ENCODE measurements at regions not wholly inside any gene's neighbourhood (a gene's known extent, or its start where the extent isn't known, plus 50 kb on each side); places are given as distances from the start of the nearest gene placed in this dataset.

GRCh38 chr22:48594757-48595510, 1232.7 kb downstream of the BRD1 start:
- Mint-ChIP-seq H3K4me3 (no peak overlapping the region), H3K9me3 (peaks cover 0 to 2% of the 10 kb centered on the region in 2 donors), H3K27ac (no peak overlapping the region), H3K27me3 (ENCODE audit: low read depth) (no peaks in the 10 kb centered on the region), H3K4me1 (ENCODE audit: low read depth) (no peaks in the 10 kb centered on the region), H3K36me3 (ENCODE audit: insufficient read depth in 2 of 2) (no peaks in the 10 kb centered on the region)
- ATAC-seq (replicated peaks in 1 of 2) (no peak), DNase-seq (no peak)

- no peaks in the 10 kb centered on the region for H3K36me3 Mint-ChIP-seq (ENCODE audit: insufficient read depth in 2 of 2)
These were observed 1233.5 kb downstream of the BRD1 start for GRCh38 chr22:48594016-48594756.

GRCh38 chr22:48593551-48593950, 1234.1 kb downstream of the BRD1 start:
- no peaks in the 10 kb centered on the region for H3K36me3 Mint-ChIP-seq (ENCODE audit: insufficient read depth in 2 of 2)
- no peak overlapping the region for H3K27ac Mint-ChIP-seq
- no peaks in the 10 kb centered on the region for H3K4me1 Mint-ChIP-seq (ENCODE audit: low read depth)
- DNase-seq (no peak), ATAC-seq (replicated peaks in 1 of 2) (no peak)
- no peak overlapping the region for H3K4me3 Mint-ChIP-seq
- no peaks in the 10 kb centered on the region for H3K27me3 Mint-ChIP-seq (ENCODE audit: low read depth)
- peaks cover 0 to 2% of the 10 kb centered on the region in 2 donors for H3K9me3 Mint-ChIP-seq

More at GRCh38 chr22:48594016-48594756, 1233.5 kb downstream of the BRD1 start:
- Mint-ChIP-seq H3K27ac (no peak overlapping the region), H3K4me3 (no peak overlapping the region), H3K4me1 (ENCODE audit: low read depth) (no peaks in the 10 kb centered on the region), H3K27me3 (ENCODE audit: low read depth) (no peaks in the 10 kb centered on the region), H3K9me3 (peaks cover 0 to 2% of the 10 kb centered on the region in 2 donors)
- no peak for DNase-seq
- no peak for ATAC-seq (replicated peaks in 1 of 2)

GRCh38 chr22:48592931-48593330, 1234.7 kb downstream of the BRD1 start:
- Mint-ChIP-seq H3K4me3 (no peak overlapping the region), H3K27ac (no peak overlapping the region), H3K36me3 (ENCODE audit: insufficient read depth in 2 of 2) (no peaks in the 10 kb centered on the region), H3K27me3 (ENCODE audit: low read depth) (no peaks in the 10 kb centered on the region), H3K4me1 (ENCODE audit: low read depth) (no peaks in the 10 kb centered on the region), H3K9me3 (no peaks in the 10 kb centered on the region)
- no peak for DNase-seq
- no peak for ATAC-seq (replicated peaks in 1 of 2)

- Mint-ChIP-seq H3K27me3 (ENCODE audit: low read depth) (no peaks in the 10 kb centered on the region), H3K36me3 (ENCODE audit: insufficient read depth in 2 of 2) (no peaks in the 10 kb centered on the region), H3K4me1 (ENCODE audit: low read depth) (no peaks in the 10 kb centered on the region), H3K9me3 (no peaks in the 10 kb centered on the region), H3K4me3 (no peak overlapping the region), H3K27ac (no peak overlapping the region)
- ATAC-seq (replicated peaks in 1 of 2) (no peak), DNase-seq (no peak)
These were observed 1235.2 kb downstream of the BRD1 start for GRCh38 chr22:48592488-48592887.

GRCh38 chr22:48592066-48592345, 1235.7 kb downstream of the BRD1 start:
- ATAC-seq (replicated peaks in 1 of 2), result no peak
- no peak overlapping the region for H3K4me3 Mint-ChIP-seq
- no peaks in the 10 kb centered on the region for H3K4me1 Mint-ChIP-seq (ENCODE audit: low read depth)
- H3K27me3 Mint-ChIP-seq (ENCODE audit: low read depth), result no peaks in the 10 kb centered on the region
- DNase-seq, result no peak
- no peaks in the 10 kb centered on the region for H3K36me3 Mint-ChIP-seq (ENCODE audit: insufficient read depth in 2 of 2)
- H3K9me3 Mint-ChIP-seq, result no peaks in the 10 kb centered on the region
- no peak overlapping the region for H3K27ac Mint-ChIP-seq

- no peaks in the 10 kb centered on the region for H3K4me1 Mint-ChIP-seq (ENCODE audit: low read depth)
- no peaks in the 10 kb centered on the region for H3K36me3 Mint-ChIP-seq (ENCODE audit: insufficient read depth in 2 of 2)
- ATAC-seq (replicated peaks in 1 of 2) (no peak), DNase-seq (no peak)
- no peak overlapping the region for H3K4me3 Mint-ChIP-seq
- no peaks in the 10 kb centered on the region for H3K27me3 Mint-ChIP-seq (ENCODE audit: low read depth)
- H3K27ac Mint-ChIP-seq, result no peak overlapping the region
- H3K9me3 Mint-ChIP-seq, result no peaks in the 10 kb centered on the region
These were observed 1236.2 kb downstream of the BRD1 start for GRCh38 chr22:48591286-48592065.

GRCh38 chr22:48589901-48590300, 1237.8 kb downstream of the BRD1 start:
- Mint-ChIP-seq H3K27me3 (ENCODE audit: low read depth) (no peaks in the 10 kb centered on the region), H3K4me3 (no peak overlapping the region), H3K36me3 (ENCODE audit: insufficient read depth in 2 of 2) (no peaks in the 10 kb centered on the region), H3K4me1 (ENCODE audit: low read depth) (no peaks in the 10 kb centered on the region), H3K27ac (no peak overlapping the region), H3K9me3 (no peaks in the 10 kb centered on the region)
- DNase-seq (no peak), ATAC-seq (replicated peaks in 1 of 2) (no peak)

- Mint-ChIP-seq H3K36me3 (ENCODE audit: insufficient read depth in 2 of 2) (no peaks in the 10 kb centered on the region), H3K9me3 (no peaks in the 10 kb centered on the region), H3K27ac (no peak overlapping the region), H3K27me3 (ENCODE audit: low read depth) (no peaks in the 10 kb centered on the region), H3K4me1 (ENCODE audit: low read depth) (no peaks in the 10 kb centered on the region), H3K4me3 (no peak overlapping the region)
- no peak for ATAC-seq (replicated peaks in 1 of 2)
- no peak for DNase-seq
These were observed 1238.7 kb downstream of the BRD1 start for GRCh38 chr22:48588878-48589450.

- Mint-ChIP-seq H3K4me3 (no peak overlapping the region), H3K36me3 (ENCODE audit: insufficient read depth in 2 of 2) (no peaks in the 10 kb centered on the region), H3K9me3 (no peaks in the 10 kb centered on the region), H3K27ac (no peak overlapping the region), H3K4me1 (ENCODE audit: low read depth) (no peaks in the 10 kb centered on the region), H3K27me3 (ENCODE audit: low read depth) (no peaks in the 10 kb centered on the region)
- ATAC-seq (replicated peaks in 1 of 2) (no peak), DNase-seq (no peak)
These were observed 1239.4 kb downstream of the BRD1 start for GRCh38 chr22:48588151-48588877.

GRCh38 chr22:48587236-48587865, 1240.3 kb downstream of the BRD1 start:
- H3K4me1 Mint-ChIP-seq (ENCODE audit: low read depth), result no peaks in the 10 kb centered on the region
- H3K4me3 Mint-ChIP-seq, result no peak overlapping the region
- ATAC-seq (replicated peaks in 1 of 2) (no peak), DNase-seq (no peak)
- no peaks in the 10 kb centered on the region for H3K36me3 Mint-ChIP-seq (ENCODE audit: insufficient read depth in 2 of 2)
- no peak overlapping the region for H3K27ac Mint-ChIP-seq
- no peaks in the 10 kb centered on the region for H3K27me3 Mint-ChIP-seq (ENCODE audit: low read depth)
- no peaks in the 10 kb centered on the region for H3K9me3 Mint-ChIP-seq

- Mint-ChIP-seq H3K36me3 (ENCODE audit: insufficient read depth in 2 of 2) (no peaks in the 10 kb centered on the region), H3K27ac (no peak overlapping the region), H3K4me1 (ENCODE audit: low read depth) (no peaks in the 10 kb centered on the region), H3K27me3 (ENCODE audit: low read depth) (no peaks in the 10 kb centered on the region), H3K4me3 (no peak overlapping the region), H3K9me3 (no peaks in the 10 kb centered on the region)
- DNase-seq, result no peak
- no peak for ATAC-seq (replicated peaks in 1 of 2)
These were observed 1240.9 kb downstream of the BRD1 start for GRCh38 chr22:48586799-48587185.
